ENCODE measurements at regions not wholly inside any gene's neighbourhood (a gene's known extent, or its start where the extent isn't known, plus 50 kb on each side); places are given as distances from the start of the nearest gene placed in this dataset.

- DNase-seq (ENCODE audit: low read depth in 2 of 2) = no peak
Observed at GRCh38 chr12:128047266-128048060, 219.5 kb upstream of the TMEM132C start.

GRCh38 chr12:128052331-128052730 is 214.6 kb upstream of the TMEM132C start:
- no peak for DNase-seq (ENCODE audit: low read depth in 2 of 2)

- DNase-seq (ENCODE audit: low read depth in 2 of 2) = no peak
Observed at GRCh38 chr12:128052777-128053176, 214.2 kb upstream of the TMEM132C start.

GRCh38 chr12:128055567-128055966 is 211.4 kb upstream of the TMEM132C start:
- no peak for DNase-seq (ENCODE audit: low read depth in 2 of 2)

DNA sequence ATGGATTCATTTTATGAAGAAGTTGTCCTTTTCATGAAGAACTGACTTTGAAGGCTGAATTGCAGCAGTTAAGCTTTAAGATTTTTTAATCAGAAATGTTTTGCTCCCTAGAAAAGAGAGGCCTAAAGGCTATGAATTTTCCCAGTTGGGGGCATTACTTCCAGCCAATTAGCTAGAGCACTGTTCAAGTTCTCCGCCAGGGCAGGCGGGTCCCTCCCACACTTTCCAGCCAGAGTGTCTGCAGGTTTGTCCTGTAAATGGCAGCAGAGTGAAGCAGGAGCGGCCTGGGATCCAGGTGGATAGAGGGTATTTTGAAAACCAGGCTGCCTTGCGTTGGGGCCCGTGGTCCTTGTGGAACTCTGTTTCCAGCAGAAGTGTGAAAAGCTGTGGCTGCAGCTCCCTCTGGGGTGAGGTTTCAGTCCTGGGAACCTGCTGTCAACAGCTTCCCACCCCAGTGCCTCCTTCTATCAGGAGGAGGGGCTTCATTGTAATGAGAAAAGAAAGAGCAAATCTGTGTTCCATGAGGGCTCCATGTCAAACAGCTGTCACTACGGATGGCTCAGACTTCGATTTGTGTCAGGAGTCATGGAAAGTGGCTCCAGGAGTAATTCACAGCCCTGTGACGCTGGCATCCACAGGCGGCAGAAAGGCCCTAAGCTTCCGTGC is 210.7 kb upstream of the TMEM132C start:
- DNase-seq (ENCODE audit: low read depth in 2 of 2) = no peak

DNA sequence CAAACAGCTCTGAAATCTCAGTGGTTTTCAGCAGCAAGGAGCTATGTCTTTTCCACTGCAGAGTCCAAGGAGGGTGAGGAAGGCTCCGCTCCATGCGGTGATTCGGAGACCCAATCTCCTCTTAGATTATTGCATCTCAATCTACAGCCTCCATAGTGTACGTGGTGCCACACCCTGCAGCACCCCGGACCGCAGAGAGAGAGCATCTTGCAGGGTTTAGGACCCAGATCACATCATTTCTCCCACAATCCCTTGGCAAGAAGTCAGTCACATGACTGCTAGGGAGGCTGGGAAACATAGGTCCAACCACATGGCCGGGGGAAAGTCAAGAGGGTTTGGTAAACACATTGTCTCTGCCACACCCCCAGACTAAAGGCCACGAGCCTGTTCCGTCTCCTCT is 209.4 kb upstream of the TMEM132C start:
- DNase-seq (ENCODE audit: low read depth in 2 of 2) = no peak

DNA sequence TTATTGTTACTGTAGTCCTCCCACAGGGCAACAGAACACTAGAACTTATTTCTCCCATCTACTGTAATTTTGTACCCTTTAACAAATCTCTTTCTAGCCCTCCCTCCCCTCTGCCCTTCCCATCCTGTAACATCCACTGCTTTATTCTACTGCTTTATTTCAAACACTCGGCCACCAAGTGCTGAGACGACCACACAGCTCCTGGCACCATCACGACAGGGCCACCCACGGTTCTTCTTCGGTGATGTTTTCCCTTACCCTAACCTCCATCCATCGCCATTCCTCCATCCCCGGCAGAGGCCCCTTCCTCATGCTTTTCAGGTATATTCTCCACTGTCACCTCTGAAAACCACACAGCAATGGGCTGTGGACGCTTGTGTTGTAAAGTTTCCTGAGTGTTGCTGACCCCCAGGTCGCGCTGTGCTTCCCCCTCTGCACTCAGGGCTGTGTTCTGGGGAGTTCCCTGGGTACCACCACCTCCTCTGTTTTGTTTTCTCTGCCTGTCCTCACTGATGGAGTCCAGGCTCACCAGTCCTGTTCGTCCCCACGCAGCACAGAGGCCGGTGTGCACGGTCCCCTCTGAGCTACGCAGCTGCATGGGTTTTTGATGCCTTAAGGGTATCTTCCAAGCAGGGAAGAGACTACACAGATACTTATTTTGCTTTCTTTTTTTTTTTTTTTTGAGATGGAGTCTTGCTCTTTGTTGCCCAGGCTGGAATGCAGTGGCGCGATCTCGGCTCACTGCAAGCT is 207.2 kb upstream of the TMEM132C start:
- DNase-seq (ENCODE audit: low read depth in 2 of 2) = no peak

DNA sequence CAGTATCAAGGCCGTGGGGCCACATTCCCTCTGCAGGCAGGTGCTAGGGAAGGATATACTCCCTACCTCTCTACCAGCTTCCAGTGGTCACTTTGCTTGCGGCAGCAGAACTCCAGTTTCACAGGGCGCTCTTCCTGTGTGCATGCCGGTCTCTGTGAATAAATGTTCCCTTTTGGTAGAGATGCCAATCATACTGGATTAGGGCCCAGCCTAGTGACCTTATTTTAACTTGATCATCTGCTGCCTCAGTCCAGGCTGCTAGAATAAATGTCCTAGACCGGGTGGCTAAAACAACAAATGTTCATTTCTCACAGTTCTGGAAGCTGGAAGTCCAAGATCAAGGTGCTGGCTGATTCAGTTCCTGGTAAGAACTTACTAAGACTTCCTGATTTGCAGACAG is 198.8 kb upstream of the TMEM132C start:
- DNase-seq (ENCODE audit: low read depth in 2 of 2) = no peak

DNA sequence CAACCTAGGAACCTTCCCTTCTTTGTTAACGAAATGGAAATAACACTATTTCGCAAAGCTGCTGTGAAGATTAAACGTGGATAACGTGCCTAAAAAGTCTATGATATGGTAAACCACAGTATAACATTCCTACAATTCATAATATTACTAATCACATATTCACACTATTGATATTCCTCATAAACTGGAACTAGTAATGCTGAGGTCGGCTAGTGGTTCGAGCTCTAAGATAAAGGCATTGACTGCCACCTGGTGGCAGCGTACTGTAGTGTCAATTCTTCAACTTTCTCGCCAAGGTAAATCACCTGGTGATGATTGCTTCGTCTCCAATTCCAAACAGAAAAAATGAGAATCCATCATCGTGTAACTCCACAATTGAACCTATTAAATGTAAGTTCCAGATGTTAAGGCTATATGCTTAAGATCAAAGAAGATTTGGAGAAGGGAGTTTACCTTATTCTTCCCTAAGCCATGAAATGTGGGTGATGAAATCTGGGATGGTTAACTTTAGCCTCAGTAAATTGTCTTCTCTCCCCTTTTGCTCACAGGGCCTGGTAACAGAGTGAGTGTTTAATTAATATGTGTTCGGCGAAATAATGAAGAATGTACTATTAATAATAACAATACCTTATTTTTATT is 197.5 kb upstream of the TMEM132C start:
- peak; percentile 50 to 57 for DNase-seq (ENCODE audit: low read depth in 2 of 2)

- no peak for DNase-seq (ENCODE audit: low read depth in 2 of 2)
Observed at GRCh38 chr12:128073937-128074336, 193.0 kb upstream of the TMEM132C start.

DNA sequence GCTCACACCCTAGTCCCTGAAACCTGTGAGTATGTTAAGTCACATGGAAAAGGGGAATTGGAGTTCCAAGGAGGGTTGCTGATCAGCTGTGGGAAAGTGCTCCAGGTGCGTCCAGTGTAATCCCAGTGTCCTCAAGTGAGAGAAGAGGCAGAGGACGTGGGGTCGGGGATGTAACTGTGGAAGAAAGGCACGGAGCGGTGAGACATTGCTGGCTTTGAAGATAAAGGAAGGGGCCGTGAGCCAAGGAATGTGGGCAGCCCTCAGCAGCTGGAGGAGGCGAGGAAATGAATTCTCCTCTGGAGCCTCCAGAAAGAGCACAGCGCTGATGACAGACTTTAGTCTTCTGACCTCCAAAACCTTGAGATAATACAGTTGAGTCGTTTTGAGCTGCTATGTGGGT is 191.6 kb upstream of the TMEM132C start:
- no peak for DNase-seq (ENCODE audit: low read depth in 2 of 2)

DNA sequence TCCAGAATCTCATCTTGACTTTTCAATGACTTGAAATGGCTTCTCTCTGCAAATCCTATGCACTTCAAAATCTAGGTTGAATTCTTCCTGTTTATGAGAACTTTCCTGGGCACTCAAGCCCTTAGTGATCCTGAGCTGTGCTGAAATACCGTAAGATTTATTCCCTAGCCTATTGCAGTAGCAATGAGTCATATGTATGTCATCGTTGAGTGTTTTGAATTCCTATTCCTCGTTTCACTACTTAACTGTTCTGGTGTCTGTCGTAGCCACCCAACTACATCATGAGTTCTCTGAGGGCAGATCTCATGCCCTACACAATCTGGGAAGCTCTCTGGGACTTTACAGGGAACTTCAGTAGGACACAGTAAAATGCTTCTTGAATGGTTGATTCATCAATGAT is 190.8 kb upstream of the TMEM132C start:
- DNase-seq (ENCODE audit: low read depth in 2 of 2) = no peak

GRCh38 chr12:128077211-128077916 is 189.6 kb upstream of the TMEM132C start:
- DNase-seq (ENCODE audit: low read depth in 2 of 2) = no peak

DNA sequence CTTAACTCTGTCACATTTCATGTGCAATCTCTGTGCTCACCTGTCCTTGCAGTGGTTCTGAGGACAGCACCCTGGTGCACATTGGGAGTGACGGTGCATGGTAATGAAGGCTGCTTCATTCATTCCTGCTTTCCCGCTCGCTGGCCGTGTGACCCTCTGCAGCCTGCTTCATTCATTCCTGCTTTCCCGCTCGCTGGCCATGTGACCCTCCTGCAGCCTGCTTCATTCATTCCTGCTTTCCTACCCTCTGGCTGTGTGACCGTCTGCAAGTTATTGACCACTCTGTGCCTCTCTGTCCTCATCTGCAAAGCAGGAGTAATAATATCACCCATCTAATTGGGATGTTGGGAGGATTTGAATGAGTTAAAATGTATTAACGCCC is 189.1 kb upstream of the TMEM132C start:
- no peak for DNase-seq (ENCODE audit: low read depth in 2 of 2)

DNA sequence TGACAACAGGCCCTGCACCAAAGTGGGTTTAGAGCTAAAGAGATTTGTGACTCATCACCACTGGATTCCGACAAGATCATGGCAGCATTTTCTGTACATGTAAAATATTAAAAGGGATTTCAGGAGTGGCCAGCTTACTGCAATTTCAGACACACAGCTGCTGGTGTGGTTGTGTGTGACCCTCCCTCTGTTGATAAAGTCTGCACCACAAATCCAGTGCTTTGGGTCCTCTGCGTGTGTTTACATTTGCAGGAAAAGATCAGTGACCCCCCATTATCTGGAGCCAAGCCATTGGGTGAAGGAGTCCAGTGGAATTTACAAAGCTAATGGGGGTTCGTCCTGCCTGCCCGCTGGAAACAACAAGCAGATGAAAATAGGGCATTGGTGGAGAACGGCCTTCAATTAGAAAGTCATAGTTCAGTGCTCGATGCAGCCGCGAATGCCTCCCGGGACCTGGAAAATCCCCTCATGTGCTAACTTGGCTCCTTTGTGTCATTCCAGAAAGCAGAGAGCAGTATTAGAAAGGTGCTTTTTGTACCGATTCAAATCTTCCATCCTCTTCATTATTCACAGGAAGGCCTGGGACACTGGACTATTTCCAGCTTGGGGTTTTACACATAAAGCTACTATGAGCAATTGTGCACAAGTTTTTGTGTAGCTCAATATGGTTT is 188.5 kb upstream of the TMEM132C start:
- no peak for DNase-seq (ENCODE audit: low read depth in 2 of 2)

DNA sequence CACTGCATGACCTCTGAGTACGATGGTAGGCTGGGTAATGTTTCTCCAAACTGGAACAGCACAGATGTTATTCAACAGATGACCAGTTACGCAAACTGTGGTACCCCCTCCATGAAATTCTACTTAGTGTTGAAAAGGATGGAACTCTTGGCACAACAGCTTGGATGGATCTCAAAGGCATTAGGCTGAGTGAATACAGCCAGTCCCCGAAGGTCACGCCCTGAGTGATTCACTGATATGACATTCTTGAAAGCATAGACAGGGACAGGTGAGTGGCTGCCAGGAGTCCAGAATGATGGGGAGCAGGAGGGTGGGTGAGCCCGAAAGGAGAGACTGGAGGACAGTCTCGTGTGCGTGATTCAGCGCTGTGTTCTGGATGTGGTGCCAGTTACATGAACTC is 187.5 kb upstream of the TMEM132C start:
- DNase-seq (ENCODE audit: low read depth in 2 of 2) = no peak

DNA sequence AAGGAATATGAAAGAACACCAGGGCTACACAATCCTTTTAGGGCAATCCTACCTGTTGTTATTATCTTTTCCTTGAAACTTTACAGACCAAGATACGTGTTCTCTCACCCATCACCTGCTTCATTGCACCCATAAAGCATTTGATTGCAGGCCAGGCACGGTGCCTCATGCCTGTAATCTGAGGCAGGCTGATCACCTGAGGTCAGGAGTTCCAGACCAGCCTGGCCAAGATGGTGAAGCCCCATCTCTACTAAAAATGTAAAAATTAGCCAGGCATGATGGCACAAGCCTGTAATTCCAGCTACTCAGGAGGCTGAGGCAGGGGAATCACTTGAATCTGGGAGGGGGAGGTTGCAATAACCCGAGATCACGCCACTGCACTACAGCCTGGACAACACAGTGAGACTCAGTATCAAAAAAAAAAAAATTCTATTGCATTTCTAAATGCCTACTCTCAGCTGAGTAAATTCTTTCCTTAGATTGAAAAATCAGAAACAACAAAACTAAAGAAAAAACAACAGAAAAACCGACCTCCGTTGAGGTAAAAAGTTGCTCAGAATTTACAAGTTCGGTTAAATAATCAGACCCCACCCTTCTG is 183.7 kb upstream of the TMEM132C start:
- no peak for DNase-seq (ENCODE audit: low read depth in 2 of 2)

- no peak for DNase-seq (ENCODE audit: low read depth in 2 of 2)
Observed at GRCh38 chr12:128088926-128089325, 178.0 kb upstream of the TMEM132C start.

- no peak for DNase-seq (ENCODE audit: low read depth in 2 of 2)
Observed at GRCh38 chr12:128089961-128090360, 177.0 kb upstream of the TMEM132C start.

DNA sequence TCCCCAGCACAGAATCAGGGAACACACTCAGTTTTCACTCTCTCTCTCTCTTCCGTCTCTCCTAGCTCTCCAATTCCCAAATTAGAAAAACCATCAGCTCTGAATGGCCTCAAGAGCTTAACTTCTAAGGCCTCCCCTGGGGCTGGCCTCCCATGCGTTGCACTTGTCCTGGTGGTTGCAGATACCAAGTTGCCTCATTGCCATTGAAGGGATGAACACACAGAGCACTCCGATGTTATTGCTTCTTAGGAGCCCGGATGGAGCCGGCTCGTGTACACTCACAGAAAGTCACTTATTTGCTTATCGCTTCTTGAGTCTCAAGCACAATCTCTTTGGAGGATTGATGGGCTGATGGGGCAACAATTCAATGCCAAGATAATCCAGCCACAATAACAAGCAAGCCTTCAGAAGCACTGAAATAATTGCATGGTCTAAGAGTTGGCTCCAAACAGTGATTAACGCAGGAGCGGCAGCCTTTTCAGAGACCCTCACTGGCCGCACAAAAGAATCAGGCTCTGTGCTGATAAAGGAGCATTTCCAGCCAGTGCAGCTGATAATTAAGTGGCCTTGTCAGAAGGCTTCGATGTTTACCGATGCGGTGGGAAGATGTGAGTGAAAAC is 175.8 kb upstream of the TMEM132C start:
- DNase-seq (ENCODE audit: low read depth in 2 of 2) = no peak

Measured in lung microvascular endothelial cell (primary cell).